Mammary epithelial cell (primary cell): ENCODE measurements at regions not wholly inside any gene's neighbourhood (a gene's known extent, or its start where the extent isn't known, plus 50 kb on each side); places are given as distances from the start of the nearest gene placed in this dataset.

Experiments used
- EZH2 ChIP-seq: IDR thresholded peaks from 2 replicates; pipeline ENCODE4 v1.6.1; 2012; ENCODE audit warnings: low read length, inconsistent platforms, borderline replicate concordance
- TF ChIP-seq, protein P1 (sequence below), 2 donors: IDR thresholded peaks in 1 of 2; conservative IDR thresholded peaks in 1 of 2; 2 replicates each; pipeline ENCODE4 v1.5.1; 2011 to 2012; ENCODE audit warnings: inconsistent platforms in 2 of 2, low read length in 2 of 2, mild to moderate bottlenecking in 2 of 2, control low read depth in 1 of 2, low read depth in 1 of 2; ENCODE audit not compliant: insufficient read depth in 1 of 2; ENCODE audit errors: extremely low read depth in 1 of 2

DNA sequence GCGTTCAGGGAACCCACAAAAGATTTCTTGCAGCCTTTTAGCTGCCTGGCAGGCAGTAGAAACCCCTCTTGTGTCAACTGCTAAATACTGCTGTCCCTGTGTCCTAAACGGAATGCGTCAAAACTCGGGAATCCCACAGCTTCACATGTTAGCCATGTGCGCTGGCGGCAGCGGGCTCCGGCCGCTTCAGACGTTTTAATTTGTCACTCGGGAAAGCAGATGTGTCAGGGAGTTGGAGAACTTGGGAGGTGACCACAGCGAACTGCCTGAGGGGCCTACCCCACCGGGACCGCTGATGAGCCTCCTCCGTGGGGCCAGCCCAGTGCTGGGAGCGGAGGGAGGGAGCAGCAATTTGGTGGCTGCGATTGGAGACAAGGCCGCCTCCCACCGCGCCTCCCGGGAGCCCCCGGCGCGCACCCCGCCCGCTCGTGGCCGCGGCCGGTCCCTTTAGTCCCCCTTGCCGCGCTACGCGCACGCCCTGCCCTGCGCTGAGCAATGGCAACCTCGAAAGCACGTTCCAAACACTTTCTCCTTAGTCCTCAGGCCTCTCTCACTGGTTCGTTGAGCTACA, 146.1 kb upstream of the SATB2 start:
- TF ChIP-seq, protein P1, sequence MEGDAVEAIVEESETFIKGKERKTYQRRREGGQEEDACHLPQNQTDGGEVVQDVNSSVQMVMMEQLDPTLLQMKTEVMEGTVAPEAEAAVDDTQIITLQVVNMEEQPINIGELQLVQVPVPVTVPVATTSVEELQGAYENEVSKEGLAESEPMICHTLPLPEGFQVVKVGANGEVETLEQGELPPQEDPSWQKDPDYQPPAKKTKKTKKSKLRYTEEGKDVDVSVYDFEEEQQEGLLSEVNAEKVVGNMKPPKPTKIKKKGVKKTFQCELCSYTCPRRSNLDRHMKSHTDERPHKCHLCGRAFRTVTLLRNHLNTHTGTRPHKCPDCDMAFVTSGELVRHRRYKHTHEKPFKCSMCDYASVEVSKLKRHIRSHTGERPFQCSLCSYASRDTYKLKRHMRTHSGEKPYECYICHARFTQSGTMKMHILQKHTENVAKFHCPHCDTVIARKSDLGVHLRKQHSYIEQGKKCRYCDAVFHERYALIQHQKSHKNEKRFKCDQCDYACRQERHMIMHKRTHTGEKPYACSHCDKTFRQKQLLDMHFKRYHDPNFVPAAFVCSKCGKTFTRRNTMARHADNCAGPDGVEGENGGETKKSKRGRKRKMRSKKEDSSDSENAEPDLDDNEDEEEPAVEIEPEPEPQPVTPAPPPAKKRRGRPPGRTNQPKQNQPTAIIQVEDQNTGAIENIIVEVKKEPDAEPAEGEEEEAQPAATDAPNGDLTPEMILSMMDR (conservative IDR thresholded peaks at IDR 0.05 in 1 of 2, IDR thresholded peaks at IDR 0.05 in 1 of 2; ENCODE audit: extremely low read depth in 1 of 2, insufficient read depth in 1 of 2, low read depth in 1 of 2, low read length in 2 of 2) = no peak
- TF ChIP-seq EZH2 = no peak
